ENCODE measurements at regions not wholly inside any gene's neighbourhood (a gene's known extent, or its start where the extent isn't known, plus 50 kb on each side); places are given as distances from the start of the nearest gene placed in this dataset.

DNA sequence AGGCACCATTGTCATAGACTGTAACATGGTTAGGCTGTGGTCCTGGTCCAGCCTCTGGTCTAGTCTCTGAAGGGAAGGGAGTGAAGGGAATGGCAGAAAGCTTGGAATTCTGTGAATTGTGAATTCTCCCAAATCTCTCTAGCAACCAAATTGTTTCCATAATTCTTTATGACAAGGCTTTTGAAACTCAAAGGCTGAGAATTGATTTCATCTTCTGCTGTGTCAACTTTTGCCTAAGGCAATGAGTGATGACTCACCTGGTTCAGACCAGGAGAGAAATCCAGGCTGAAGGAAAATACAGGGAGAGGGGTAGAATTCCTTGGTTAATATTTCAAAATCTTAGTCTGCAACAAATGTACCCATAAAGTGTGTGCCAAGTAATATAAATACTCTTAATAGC is 82.6 kb upstream of the ADPGK start:
- Mint-ChIP-seq H3K27ac (no peak overlapping the region), H3K27me3 (peaks cover 10% of the 10 kb centered on the region), H3K4me3 (no peak overlapping the region), H3K36me3 (ENCODE audit: low read depth) (no peaks in the 10 kb centered on the region), H3K4me1 (no peaks in the 10 kb centered on the region), H3K9me3 (no peaks in the 10 kb centered on the region)
- POLR2A ChIA-PET: no interaction called here
- DNase-seq: no peak
- CTCF ChIA-PET: no interaction called here

DNA sequence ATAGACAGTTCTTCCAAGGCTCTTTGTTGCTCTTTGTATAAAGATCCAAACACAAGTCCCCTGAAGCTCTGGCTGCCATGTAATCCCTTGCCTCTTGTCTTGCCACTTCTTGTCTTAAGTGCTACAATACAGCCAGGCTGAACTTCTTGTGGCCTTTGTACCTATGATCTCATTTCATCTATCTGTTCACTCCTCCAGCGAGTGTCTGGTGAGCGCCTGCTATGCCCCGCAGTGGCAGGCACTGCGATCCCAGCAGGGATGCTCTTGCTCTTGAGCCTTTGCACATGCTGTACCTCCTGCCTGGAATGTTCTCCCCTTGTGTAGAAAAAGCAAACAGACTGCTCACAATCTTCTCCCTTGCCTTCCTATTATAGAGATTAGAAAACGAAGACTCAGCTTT is 81.9 kb upstream of the ADPGK start:
- CTCF ChIA-PET: no interaction called here
- Mint-ChIP-seq H3K4me1 (no peaks in the 10 kb centered on the region), H3K36me3 (ENCODE audit: low read depth) (no peaks in the 10 kb centered on the region), H3K27me3 (peaks cover 12% of the 10 kb centered on the region), H3K4me3 (no peak overlapping the region), H3K27ac (no peak overlapping the region), H3K9me3 (no peaks in the 10 kb centered on the region)
- POLR2A ChIA-PET: no interaction called here
- DNase-seq: no peak

DNA sequence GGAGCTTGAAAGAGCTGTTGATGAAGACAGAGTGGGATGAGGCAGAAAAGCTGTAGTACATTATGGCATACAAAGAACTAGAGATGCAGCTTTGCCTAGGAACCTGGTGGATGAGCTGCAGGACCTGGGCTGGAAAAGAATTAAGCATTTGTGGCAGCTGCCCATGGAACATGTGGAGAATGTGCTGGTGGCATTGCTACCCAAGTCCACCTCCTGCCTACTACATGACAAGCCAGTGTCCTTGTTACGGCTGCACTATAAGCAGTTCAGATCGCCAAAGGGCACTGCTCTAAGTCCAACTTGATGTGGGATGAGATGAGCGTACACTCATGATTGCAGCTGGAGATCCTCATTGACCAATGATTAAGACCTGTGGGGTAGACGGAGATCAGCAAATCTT is 81.1 kb upstream of the ADPGK start:
- DNase-seq: no peak
- H3K4me3 Mint-ChIP-seq: no peak overlapping the region
- CTCF ChIA-PET: no interaction called here
- H3K27ac Mint-ChIP-seq: no peak overlapping the region
- H3K4me1 Mint-ChIP-seq: no peaks in the 10 kb centered on the region
- H3K36me3 Mint-ChIP-seq (ENCODE audit: low read depth): no peaks in the 10 kb centered on the region
- no peaks in the 10 kb centered on the region for H3K9me3 Mint-ChIP-seq
- POLR2A ChIA-PET: no interaction called here
- peaks cover 12% of the 10 kb centered on the region for H3K27me3 Mint-ChIP-seq

DNA sequence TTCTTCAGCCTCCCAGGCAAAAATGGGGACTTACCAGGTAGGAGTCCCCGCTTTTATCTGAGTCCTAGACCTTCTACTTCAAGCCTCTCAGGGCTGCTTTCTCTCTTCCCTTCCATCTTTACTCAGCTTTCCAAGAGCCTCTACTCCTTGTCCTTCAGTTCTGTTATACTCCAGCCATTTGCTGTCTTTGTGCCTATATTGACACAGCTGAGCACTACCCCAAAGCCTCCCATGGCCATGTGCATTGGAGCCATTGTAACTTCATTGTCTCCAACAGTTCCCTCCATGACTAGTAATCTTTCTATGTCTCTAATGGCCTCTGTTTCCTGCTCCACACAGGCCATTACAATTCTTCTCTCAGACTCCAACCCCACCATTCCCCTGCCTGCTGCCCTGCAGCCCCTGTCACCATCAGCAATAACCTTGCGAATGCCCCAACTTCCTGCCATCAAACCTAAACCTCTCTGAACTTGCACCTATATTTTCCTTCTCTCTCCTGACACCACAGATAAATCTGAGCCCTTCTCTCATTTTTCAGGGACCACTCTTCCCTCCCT is 77.9 kb upstream of the ADPGK start:
- POLR2A ChIA-PET: no interaction called here
- H3K9me3 Mint-ChIP-seq: no peaks in the 10 kb centered on the region
- H3K27ac Mint-ChIP-seq: no peak overlapping the region
- H3K4me3 Mint-ChIP-seq: no peak overlapping the region
- no peaks in the 10 kb centered on the region for H3K4me1 Mint-ChIP-seq
- no peak for DNase-seq
- H3K36me3 Mint-ChIP-seq (ENCODE audit: low read depth): no peaks in the 10 kb centered on the region
- peaks cover 12% of the 10 kb centered on the region for H3K27me3 Mint-ChIP-seq
- CTCF ChIA-PET: no interaction called here

DNA sequence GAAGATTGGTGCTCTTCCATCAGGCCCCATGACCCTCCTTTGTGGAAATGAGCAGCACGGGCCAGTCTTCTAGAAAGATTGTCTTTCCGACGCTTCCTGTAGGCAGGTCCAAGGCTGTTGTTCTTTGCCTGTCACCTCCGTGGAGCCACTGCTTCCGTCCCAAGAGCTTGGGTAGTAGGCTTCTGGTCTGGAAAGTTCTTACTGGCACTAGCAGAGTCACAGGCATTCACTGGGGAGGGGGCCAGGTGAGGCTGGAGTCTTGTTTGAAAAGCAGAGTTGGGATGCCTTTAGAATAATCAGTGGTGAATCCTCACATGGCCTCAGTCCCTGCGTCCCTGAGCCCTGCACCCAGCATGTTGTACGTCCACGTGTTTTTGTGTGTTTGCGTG is 76.2 kb upstream of the ADPGK start:
- Mint-ChIP-seq H3K9me3 (no peaks in the 10 kb centered on the region), H3K27me3 (peaks cover 4% of the 10 kb centered on the region), H3K27ac (no peak overlapping the region), H3K36me3 (ENCODE audit: low read depth) (no peaks in the 10 kb centered on the region), H3K4me1 (no peaks in the 10 kb centered on the region), H3K4me3 (no peak overlapping the region)
- no peak for DNase-seq
- ChIA-PET CTCF (no interaction called here), POLR2A (no interaction called here)

DNA sequence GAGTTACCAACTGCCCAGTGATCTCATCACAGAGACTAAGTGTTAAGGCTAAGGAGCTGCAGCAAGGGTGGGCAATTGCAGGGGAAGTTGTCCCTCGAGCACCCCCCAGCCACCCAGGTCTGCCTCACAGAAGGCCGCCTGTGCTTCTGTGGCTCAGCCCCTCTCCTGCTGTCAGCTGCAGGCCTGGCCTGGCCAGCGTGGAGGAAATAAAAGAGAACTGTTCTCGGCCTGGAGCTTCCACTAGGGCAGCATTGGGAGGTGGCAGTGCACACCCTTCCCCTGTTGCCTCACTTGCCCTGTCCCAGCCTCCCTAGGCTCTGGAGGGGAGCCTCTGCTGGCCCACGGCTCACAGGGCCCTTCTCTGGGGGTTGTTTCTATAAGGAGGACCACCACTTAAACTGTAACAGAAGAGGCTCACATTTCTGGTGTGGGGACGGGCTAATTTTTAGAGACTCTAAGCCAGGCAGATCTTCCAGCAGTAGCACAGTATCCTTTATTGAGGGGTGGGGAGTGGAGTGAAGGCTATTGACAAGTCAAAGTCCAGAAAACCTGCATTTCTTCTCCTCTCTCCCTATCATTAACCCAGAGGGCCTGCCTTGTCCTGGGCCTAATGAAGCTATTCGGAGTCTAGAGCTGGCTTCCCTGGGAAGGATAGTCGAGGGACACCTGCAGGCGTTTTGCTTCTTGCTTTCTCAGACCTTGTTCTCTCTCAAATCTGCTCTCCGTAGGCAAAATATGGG is 75.6 kb upstream of the ADPGK start:
- no peaks in the 10 kb centered on the region for H3K4me1 Mint-ChIP-seq
- no peaks in the 10 kb centered on the region for H3K9me3 Mint-ChIP-seq
- POLR2A ChIA-PET: no interaction called here
- H3K27me3 Mint-ChIP-seq: peaks cover 4% of the 10 kb centered on the region
- H3K36me3 Mint-ChIP-seq (ENCODE audit: low read depth): no peaks in the 10 kb centered on the region
- no peak overlapping the region for H3K27ac Mint-ChIP-seq
- DNase-seq: no peak
- H3K4me3 Mint-ChIP-seq: no peak overlapping the region
- CTCF ChIA-PET: interaction anchor here (0.7 kb wide), 1 partner anchor 137 kb away, joined by 3 read pairs; no protein-coding TSS in a partner anchor

DNA sequence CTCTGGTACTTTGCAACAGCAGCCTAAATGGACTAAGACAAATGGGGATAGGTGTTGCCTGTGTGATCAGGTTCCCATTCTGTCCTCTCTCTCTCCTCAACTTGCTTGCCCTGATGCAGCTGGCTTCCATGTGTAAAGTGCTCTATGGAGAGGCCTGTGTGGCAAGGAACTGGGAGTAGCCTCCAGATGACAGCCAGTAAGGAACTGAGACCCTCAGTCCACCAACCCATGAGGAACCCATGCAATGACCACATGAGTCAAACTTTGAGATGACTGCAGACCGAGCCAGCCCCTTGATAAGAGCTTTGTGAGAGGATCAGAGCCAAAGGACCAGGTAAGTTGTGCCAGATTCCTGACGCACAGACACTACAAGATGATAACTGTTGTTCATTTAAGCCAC is 74.6 kb upstream of the ADPGK start:
- no peaks in the 10 kb centered on the region for H3K4me1 Mint-ChIP-seq
- H3K27me3 Mint-ChIP-seq: peaks cover 11% of the 10 kb centered on the region
- POLR2A ChIA-PET: no interaction called here
- H3K9me3 Mint-ChIP-seq: no peaks in the 10 kb centered on the region
- no peak for DNase-seq
- no peaks in the 10 kb centered on the region for H3K36me3 Mint-ChIP-seq (ENCODE audit: low read depth)
- H3K4me3 Mint-ChIP-seq: no peak overlapping the region
- H3K27ac Mint-ChIP-seq: no peak overlapping the region
- CTCF ChIA-PET: no interaction called here

DNA sequence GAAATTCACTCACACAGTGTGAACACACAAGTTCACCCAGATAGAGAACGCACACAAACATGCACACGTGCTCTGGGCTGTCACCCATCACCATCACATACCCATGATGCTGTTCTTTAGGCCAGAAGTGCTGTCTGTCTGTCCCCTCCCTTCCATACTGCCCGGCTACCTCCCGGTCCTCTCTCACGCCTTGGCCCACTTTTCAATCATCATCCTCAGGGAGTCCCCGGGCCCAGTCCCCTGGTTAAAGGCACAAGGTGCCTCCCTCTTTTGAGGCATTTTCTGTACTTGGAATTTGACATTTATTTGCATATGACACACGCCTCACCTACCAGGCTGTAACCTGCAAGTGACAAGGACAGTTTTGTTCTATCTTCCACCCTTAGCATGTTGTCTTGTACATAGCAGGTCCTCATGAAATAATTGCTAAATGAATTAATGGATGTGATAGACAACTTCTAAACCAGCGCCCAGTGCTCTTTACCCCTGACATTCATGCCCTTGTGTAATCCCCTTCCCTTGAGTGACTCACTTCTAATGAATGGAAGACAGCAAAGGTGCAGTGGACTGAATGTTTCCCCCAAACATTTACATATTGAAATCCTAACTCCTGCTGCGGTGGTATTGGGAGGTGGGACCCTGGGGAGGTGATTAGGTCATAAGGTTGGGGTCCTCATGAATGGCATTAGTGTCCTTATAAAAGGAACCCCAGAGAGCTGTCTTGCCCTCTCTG is 73.9 kb upstream of the ADPGK start:
- Mint-ChIP-seq H3K4me1 (no peaks in the 10 kb centered on the region), H3K9me3 (no peaks in the 10 kb centered on the region), H3K27me3 (peaks cover 13% of the 10 kb centered on the region), H3K27ac (no peak overlapping the region), H3K36me3 (ENCODE audit: low read depth) (no peaks in the 10 kb centered on the region), H3K4me3 (no peak overlapping the region)
- ChIA-PET CTCF (no interaction called here), POLR2A (no interaction called here)
- DNase-seq: no peak

DNA sequence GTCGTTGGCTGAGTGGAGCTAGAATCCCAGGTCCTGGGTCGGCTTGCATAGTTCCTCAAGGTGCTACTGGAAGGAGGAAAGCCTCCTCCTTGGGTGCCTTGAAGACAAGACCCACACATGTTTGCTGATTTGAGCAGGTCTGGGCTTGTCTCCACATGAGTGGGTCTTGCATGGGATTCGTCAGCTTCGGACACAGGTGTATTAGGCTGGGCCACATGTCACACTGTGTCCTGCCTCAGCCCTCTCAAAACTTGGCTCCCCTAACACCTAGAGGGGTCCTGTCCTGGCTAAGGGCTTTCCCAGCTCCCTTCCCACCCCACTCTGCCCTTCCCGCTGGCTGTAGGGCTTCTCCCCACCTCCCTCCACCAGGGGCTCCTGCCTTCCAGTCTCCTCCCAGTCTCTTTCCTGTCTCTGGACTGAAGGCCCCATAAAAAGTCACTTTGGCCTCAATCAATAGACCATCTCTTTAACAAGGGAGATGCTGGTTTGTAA is 73.0 kb upstream of the ADPGK start:
- peaks cover 14% of the 10 kb centered on the region for H3K27me3 Mint-ChIP-seq
- no peaks in the 10 kb centered on the region for H3K4me1 Mint-ChIP-seq
- ChIA-PET POLR2A (no interaction called here), CTCF (no interaction called here)
- no peaks in the 10 kb centered on the region for H3K9me3 Mint-ChIP-seq
- no peaks in the 10 kb centered on the region for H3K36me3 Mint-ChIP-seq (ENCODE audit: low read depth)
- DNase-seq: no peak
- H3K4me3 Mint-ChIP-seq: no peak overlapping the region
- no peak overlapping the region for H3K27ac Mint-ChIP-seq

DNA sequence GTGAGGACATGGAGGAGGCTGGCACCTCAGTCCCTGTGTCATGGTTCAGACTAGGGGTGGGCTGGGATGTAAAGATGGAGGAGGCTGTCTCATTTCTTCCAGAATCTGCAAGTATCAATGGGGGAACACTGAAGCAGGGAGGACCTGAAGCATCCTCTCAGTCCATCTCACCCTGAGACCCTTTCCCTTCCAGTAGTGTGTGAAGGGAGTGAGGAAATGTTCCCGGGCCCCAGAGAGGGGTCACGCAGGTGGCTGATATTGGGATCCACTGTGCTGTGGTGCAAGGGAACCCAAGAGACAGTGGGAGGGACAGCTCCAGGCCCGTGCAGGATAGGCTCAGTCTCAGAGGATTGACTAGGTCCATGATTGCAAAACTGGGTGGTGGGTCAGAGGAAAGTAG is 72.2 kb upstream of the ADPGK start:
- H3K4me3 Mint-ChIP-seq: no peak overlapping the region
- no peak overlapping the region for H3K27ac Mint-ChIP-seq
- no peaks in the 10 kb centered on the region for H3K9me3 Mint-ChIP-seq
- CTCF ChIA-PET: no interaction called here
- H3K27me3 Mint-ChIP-seq: peaks cover 12% of the 10 kb centered on the region
- no peaks in the 10 kb centered on the region for H3K4me1 Mint-ChIP-seq
- H3K36me3 Mint-ChIP-seq (ENCODE audit: low read depth): no peaks in the 10 kb centered on the region
- no peak for DNase-seq
- POLR2A ChIA-PET: no interaction called here

DNA sequence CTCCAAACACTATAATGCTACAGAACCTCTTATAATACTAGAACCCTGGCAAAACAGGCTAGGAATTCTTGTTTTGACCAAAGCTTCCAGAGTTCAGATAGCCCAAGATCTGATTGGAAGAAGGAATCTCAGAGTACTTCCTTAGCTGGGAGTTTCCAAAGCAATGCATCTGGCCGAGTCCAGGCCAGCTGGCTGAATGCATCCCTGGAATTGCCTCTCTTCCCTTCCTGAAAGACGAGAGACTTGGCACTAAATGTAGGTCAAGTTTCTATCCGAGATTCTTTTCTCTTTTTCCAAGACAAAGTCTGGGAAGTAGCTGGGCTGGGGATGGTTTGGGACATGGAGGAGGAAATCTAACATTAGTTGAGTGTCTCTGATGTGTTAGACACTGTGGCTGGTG is 68.7 kb upstream of the ADPGK start:
- no peak overlapping the region for H3K4me3 Mint-ChIP-seq
- no peak for DNase-seq
- H3K9me3 Mint-ChIP-seq: no peaks in the 10 kb centered on the region
- H3K4me1 Mint-ChIP-seq: no peaks in the 10 kb centered on the region
- ChIA-PET POLR2A (no interaction called here), CTCF (interaction anchor here (1.0 kb wide), 1 partner anchor 137 kb away, joined by 3 read pairs; no protein-coding TSS in a partner anchor)
- H3K27me3 Mint-ChIP-seq: peaks cover 13% of the 10 kb centered on the region
- no peaks in the 10 kb centered on the region for H3K36me3 Mint-ChIP-seq (ENCODE audit: low read depth)
- no peak overlapping the region for H3K27ac Mint-ChIP-seq

DNA sequence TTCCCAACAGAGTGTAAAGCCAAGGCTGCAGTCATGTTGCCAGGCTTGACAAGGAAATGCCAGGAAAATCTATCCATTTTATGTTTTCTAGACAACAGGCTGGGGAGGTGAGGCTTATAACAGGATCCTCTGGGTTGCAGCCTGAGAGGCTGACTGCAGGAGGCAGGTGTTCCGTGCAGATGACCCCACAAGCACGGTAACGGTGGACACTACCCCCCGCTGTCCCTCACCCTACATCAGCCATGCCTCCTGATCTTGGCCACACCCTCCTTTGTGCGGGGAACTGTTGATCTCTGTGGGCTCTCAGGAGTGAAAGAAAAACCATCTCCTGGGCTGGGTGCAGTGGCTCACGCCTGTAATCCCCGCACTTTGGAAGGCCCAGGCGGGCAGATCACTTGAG is 68.0 kb upstream of the ADPGK start:
- no peak for DNase-seq
- ChIA-PET POLR2A (no interaction called here), CTCF (no interaction called here)
- peaks cover 13% of the 10 kb centered on the region for H3K27me3 Mint-ChIP-seq
- no peaks in the 10 kb centered on the region for H3K9me3 Mint-ChIP-seq
- H3K4me1 Mint-ChIP-seq: no peaks in the 10 kb centered on the region
- no peaks in the 10 kb centered on the region for H3K36me3 Mint-ChIP-seq (ENCODE audit: low read depth)
- no peak overlapping the region for H3K27ac Mint-ChIP-seq
- no peak overlapping the region for H3K4me3 Mint-ChIP-seq

DNA sequence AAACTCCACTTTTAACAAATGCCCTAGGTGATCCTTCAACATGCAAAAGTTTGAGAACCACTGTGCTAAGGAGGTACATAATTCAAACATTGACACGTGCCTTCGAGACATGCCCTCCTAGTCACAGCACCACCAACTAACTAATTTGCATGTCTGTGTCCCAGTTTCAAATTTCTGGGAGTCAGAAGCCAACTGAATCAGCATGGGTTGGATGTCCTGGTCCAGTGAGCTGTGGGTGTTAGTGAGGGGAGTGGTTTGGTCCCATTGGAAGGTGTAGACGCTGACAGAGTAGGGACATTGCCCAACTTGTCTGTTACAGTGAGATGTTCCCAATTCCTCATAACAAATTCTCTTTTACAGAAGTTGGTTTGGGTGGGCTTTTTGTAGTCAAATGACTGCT is 67.3 kb upstream of the ADPGK start:
- Mint-ChIP-seq H3K27ac (no peak overlapping the region), H3K9me3 (no peaks in the 10 kb centered on the region), H3K4me1 (no peaks in the 10 kb centered on the region), H3K36me3 (ENCODE audit: low read depth) (no peaks in the 10 kb centered on the region), H3K27me3 (peaks cover 13% of the 10 kb centered on the region), H3K4me3 (no peak overlapping the region)
- no peak for DNase-seq
- ChIA-PET CTCF (no interaction called here), POLR2A (no interaction called here)

DNA sequence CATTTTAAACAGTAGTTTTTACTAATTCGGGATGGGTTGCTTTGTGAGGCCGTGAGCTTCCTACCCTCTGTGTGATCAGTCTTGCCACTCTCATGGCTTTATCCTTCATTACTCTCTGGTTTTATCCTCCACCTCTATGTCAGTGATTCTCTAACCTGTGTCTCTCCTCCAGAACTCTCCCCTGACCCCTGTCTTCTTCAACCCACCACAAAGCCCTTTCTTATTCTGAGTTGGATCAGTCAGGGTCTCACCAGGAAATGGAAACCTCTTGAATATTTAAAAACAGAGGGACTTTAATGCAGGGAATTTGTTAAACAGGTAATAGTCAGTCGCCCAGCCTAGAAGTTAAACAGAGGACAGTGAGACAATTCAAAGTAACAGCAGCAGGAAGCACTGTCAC is 64.2 kb upstream of the ADPGK start:
- no peaks in the 10 kb centered on the region for H3K36me3 Mint-ChIP-seq (ENCODE audit: low read depth)
- H3K4me1 Mint-ChIP-seq: peaks cover 7% of the 10 kb centered on the region
- POLR2A ChIA-PET: no interaction called here
- H3K4me3 Mint-ChIP-seq: no peak overlapping the region
- DNase-seq: no peak
- H3K27ac Mint-ChIP-seq: no peak overlapping the region
- H3K9me3 Mint-ChIP-seq: peaks cover 2% of the 10 kb centered on the region
- peaks cover 10% of the 10 kb centered on the region for H3K27me3 Mint-ChIP-seq
- CTCF ChIA-PET: no interaction called here

Data from activated CD4-positive, alpha-beta T cell treated with anti-CD3 and anti-CD28 coated beads, Interleukin-2, amount 10 ng/mL, durations not matched to agents 7 days and 5 days (primary cell).